GM10266 (cell line): ENCODE measurements at regions not wholly inside any gene's neighbourhood (a gene's known extent, or its start where the extent isn't known, plus 50 kb on each side); places are given as distances from the start of the nearest gene placed in this dataset.

Experiments
- DNase-seq: peaks from one replicate; pipeline ENCODE4 v3.0.0; 2012; ENCODE audit errors: extremely low spot score
- TF ChIP-seq, protein P1 (sequence below): IDR thresholded peaks from 2 replicates; pipeline ENCODE4 v1.5.1; 2012; ENCODE audit warnings: mild to moderate bottlenecking, low read depth; ENCODE audit not compliant: control insufficient read depth, insufficient read depth; ENCODE audit errors: missing control alignments

DNA sequence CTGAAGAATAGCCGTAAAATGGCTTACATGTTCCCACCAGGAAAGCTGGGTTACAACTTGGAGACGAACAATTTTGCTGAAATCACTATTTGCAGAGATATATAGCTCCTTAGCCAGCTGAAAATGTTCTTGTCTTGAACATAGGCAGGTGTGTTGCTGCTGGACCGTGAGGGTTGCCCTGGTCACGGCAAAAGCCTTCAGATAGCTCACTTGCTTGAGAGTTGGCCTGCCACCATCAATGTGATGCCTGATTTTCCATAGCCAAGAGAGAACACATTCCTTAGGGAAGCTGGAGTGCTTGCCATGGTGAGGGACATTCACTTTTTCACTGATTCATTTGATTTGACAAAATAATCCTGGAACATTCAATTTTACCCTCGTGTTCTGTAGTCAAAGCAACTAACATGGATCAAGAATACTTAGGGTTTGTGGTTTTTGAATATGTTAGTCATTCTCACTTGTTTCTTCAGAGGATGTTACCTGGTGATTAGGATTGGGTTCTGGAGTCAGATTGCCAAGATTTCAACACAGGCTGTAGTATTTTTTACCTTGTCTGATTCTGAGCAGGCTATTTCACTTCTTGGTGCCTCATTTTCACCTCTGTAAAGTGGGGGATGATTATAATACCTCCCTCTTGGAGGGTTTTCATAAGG is 536.9 kb downstream of the RAPGEF2 start:
- DNase-seq: no peak
- TF ChIP-seq, protein P1, sequence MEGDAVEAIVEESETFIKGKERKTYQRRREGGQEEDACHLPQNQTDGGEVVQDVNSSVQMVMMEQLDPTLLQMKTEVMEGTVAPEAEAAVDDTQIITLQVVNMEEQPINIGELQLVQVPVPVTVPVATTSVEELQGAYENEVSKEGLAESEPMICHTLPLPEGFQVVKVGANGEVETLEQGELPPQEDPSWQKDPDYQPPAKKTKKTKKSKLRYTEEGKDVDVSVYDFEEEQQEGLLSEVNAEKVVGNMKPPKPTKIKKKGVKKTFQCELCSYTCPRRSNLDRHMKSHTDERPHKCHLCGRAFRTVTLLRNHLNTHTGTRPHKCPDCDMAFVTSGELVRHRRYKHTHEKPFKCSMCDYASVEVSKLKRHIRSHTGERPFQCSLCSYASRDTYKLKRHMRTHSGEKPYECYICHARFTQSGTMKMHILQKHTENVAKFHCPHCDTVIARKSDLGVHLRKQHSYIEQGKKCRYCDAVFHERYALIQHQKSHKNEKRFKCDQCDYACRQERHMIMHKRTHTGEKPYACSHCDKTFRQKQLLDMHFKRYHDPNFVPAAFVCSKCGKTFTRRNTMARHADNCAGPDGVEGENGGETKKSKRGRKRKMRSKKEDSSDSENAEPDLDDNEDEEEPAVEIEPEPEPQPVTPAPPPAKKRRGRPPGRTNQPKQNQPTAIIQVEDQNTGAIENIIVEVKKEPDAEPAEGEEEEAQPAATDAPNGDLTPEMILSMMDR: no peak

DNA sequence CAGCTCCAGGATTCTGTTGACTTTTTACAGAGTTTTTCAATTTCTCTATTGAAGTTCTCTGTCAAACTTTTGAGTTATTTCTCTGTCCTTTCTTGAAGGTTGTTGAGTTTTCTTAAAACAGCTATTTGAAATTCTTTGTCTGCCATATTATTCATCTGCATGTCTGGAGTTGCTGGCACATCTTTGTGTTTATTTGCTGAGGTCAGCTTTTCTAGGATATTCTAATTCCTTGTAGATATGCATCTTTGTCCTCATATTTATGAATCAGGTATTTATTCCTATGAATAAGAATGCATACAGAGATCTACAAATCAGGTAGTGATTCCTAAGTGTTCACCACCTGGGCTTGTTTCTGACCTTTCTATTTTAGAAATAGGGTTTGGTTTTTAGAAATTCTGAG is 546.4 kb downstream of the RAPGEF2 start:
- DNase-seq: no peak
- TF ChIP-seq, protein P1: no peak

DNA sequence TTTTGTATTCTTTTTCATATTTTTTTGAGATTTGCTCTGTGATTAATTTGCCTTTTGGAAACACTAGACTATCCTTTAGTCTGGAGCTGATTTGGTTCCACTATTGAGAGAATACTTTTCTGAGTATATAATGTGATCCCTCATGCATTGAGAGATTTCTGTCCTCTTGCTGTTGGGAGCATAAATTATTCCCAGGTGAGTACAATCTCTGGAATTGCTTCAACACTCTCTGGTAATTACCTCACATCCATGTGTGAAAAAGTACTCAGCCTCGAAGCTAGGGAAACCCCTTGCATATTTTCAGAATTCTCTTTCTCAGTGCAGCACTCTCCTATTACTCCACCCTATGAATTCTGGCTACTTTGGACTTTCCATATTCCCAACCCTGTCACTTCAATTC is 550.0 kb downstream of the RAPGEF2 start:
- TF ChIP-seq, protein P1: no peak
- no peak for DNase-seq

DNA sequence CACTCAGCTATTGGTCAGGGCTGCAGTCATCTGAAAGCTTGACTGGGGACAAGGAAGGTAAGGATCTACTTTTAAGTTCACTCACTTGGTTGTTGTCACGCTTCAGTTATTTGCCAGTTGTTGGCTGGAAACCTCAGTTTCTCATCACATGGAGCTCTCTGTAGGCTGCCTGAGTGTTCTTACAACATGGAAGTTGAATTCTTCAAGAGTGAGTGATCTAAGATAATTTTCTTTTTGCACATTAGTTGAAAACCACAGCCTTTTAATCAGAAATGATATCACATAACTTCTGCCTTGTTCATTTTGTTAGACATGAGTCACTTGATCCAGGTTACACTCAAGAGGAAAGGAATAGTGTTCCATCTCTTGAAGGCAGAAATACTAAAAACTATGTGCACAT is 552.7 kb downstream of the RAPGEF2 start:
- DNase-seq: no peak

DNA sequence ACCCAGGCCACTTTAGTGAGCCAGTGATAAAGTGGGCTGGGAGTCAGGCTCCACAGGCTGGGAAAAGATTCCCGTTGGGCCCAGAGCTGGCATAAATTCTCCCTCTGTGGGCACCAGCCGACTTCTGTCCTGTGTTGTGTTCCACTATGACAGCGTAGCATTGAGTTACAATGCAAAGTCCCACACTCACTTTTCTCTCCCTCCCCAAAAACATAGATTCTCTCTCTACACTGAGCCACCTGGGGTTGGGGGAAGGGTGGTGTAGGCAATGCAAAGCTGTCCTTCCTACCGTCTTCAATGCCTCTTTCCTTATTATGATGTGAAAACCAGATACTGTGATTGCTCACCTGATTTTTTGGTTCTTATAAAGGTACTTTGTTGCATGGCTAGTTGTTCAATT is 566.2 kb downstream of the RAPGEF2 start:
- no peak for DNase-seq
- TF ChIP-seq, protein P1: no peak

More for the DNA sequence above, 552.7 kb downstream of the RAPGEF2 start:
- TF ChIP-seq, protein P1: no peak

DNA sequence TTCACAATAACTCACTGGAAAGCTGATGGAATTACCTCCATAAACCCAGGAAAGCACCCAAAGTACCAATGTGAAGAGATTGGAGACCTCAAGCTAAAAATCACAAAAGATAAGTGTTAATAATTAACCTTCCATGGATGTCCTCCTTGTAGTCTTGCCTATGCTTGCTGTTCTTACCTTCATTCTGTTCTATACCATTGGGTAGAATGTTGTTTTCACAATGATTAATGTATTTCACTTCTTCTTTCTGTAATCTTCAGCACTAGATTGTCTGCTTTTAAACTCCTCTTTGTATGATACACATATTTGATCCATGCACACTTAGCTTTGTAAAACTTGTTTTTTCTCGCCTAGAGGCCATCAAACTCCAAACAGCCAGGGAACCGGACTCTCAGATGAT is 570.3 kb downstream of the RAPGEF2 start:
- TF ChIP-seq, protein P1: no peak
- DNase-seq: no peak

DNA sequence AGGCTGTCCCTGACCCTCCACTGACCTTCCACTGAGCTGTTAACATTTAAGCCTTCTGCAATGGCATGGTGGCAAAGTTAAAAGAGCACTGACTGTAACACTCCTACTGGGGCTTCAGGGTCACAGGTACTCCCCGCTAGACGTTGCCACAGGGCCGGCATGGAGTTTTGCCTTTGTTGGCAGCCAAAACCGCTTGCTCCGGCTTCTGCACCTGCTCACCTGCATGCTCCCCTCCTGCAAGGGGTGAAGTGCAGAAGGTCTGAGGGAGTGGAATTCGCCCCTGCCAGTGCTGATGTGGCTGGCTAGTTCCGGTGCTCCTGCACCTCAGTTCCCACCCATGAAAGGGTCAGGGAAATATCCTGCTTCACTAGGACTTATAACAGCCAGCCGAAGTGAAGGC is 571.4 kb downstream of the RAPGEF2 start:
- DNase-seq: no peak
- TF ChIP-seq, protein P1: no peak
